NCI-H146 (cell line): ENCODE measurements at regions not wholly inside any gene's neighbourhood (a gene's known extent, or its start where the extent isn't known, plus 50 kb on each side); places are given as distances from the start of the nearest gene placed in this dataset.
"Not testable (repeated sequence)": the region's sequence is repeated elsewhere in the genome, so short reads cannot be mapped to it uniquely, and the experiment has no call there.

Experiments used
- DNase-seq: peaks from one replicate; lab custom pipeline; 2025; lab: John Stamatoyannopoulos, UW

- no peak for DNase-seq
Observed at GRCh38 chr4:103415801-103416200, 217.7 kb upstream of the CENPE start.

GRCh38 chr4:103412646-103413045 is 214.5 kb upstream of the CENPE start:
- not testable (repeated sequence) for DNase-seq

GRCh38 chr4:103410386-103410785 is 212.2 kb upstream of the CENPE start:
- no peak for DNase-seq

GRCh38 chr4:103405415-103405814 is 207.3 kb upstream of the CENPE start:
- DNase-seq, result no peak

- no peak for DNase-seq
Observed at GRCh38 chr4:103403619-103404018, 205.5 kb upstream of the CENPE start.

GRCh38 chr4:103402198-103402597 is 204.1 kb upstream of the CENPE start:
- DNase-seq, result no peak

GRCh38 chr4:103400405-103400804 is 202.3 kb upstream of the CENPE start:
- no peak for DNase-seq

- no peak for DNase-seq
Observed at GRCh38 chr4:103397541-103397940, 199.4 kb upstream of the CENPE start.

GRCh38 chr4:103387508-103388011 is 189.4 kb upstream of the CENPE start:
- DNase-seq, result not testable (repeated sequence)

- DNase-seq, result not testable (repeated sequence)
Observed at GRCh38 chr4:103385565-103385964, 187.4 kb upstream of the CENPE start.

GRCh38 chr4:103375278-103375677 is 177.1 kb upstream of the CENPE start:
- no peak for DNase-seq

GRCh38 chr4:103374758-103375157 is 176.6 kb upstream of the CENPE start:
- no peak for DNase-seq

- DNase-seq, result no peak
Observed at GRCh38 chr4:103374306-103374705, 176.2 kb upstream of the CENPE start.

- DNase-seq, result no peak
Observed at GRCh38 chr4:103372002-103372558, 173.9 kb upstream of the CENPE start.

- no peak for DNase-seq
Observed at GRCh38 chr4:103370336-103370735, 172.2 kb upstream of the CENPE start.

GRCh38 chr4:103365285-103365684 is 167.1 kb upstream of the CENPE start:
- no peak for DNase-seq

GRCh38 chr4:103364083-103364482 is 165.9 kb upstream of the CENPE start:
- no peak for DNase-seq

- DNase-seq, result no peak
Observed at GRCh38 chr4:103361926-103362325, 163.8 kb upstream of the CENPE start.

- no peak for DNase-seq
Observed at GRCh38 chr4:103359900-103360299, 161.8 kb upstream of the CENPE start.

- no peak for DNase-seq
Observed at GRCh38 chr4:103354006-103354405, 155.9 kb upstream of the CENPE start.

- no peak for DNase-seq
Observed at GRCh38 chr4:103329642-103330041, 131.5 kb upstream of the CENPE start.

GRCh38 chr4:103324811-103325210 is 126.7 kb upstream of the CENPE start:
- no peak for DNase-seq

- no peak for DNase-seq
Observed at GRCh38 chr4:103318327-103318726, 120.2 kb upstream of the CENPE start.

GRCh38 chr4:103308248-103308561 is 110.1 kb upstream of the CENPE start:
- no peak for DNase-seq
